ENCODE measurements at regions not wholly inside any gene's neighbourhood (a gene's known extent, or its start where the extent isn't known, plus 50 kb on each side); places are given as distances from the start of the nearest gene placed in this dataset.
"Not testable (repeated sequence)": the region's sequence is repeated elsewhere in the genome, so short reads cannot be mapped to it uniquely, and the experiment has no call there.

DNA sequence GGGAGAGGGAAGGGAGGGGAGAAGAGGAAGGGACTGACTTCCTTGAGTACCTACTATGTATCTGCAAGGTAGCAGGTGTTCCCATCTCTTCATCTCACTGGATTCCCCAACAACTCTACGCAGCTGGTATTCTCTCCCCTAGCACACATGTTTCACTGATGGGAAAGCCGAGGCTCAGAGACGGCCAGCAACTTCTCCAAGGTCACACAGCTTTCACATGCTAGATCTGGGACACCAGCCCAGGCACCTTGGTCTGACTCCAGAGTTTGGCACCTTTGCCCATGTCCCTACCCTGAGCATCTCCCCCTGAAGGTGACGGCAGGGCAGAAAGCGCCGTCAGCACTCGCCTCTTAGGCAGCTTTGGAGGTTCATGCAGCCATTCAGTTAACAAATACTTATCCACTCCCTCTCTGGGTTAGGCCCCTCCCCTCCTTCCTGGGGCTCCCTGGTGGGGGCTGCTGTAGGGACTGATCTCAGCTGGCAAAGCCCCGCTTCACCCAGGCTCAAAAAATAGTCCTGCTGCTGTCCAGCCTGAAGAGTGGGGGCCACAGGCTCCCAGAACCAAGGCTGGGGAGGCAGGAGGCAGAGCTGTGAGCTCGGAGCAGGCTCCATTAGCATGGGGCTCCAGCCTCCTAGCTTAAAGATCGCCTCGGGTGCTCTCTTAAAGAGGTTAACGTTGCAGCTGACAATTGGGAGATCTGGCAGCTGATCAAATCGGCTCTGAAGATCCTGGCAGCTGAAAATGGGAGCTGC is 79.4 kb downstream of the IGLL1 start:
- DNase-seq (ENCODE audit: low read depth): no peak

DNA sequence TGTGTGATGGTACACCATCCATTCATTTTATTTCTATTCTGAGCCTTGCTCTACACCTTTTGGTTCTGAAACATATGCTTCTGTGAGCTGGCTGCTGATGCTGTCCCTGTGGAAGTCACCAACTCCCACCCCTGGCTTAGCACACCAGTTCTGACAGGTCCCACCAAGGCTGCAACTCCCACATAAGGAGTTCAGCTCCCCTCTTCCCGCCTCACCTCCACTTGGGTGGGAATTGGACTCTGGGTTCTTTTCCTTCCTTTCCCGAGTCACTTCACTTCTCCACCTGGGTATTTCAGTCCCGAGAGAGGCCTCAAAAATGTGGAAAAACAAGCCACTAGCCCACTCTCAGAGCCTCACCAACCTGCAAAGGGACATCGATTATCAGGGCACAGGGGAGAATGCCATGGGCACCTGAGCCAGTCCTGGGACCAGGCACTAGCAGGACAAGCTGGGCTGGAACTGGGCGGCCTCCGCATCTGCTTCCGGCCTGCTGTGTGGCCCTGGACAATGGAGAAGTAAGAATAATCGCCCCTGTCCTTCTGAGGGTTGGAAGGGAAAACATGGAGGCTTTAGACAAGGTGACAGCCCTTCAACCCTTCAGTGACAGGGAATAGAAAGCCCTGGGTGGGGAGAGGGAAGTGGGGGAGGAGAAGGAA is 80.1 kb downstream of the IGLL1 start:
- DNase-seq (ENCODE audit: low read depth): no peak

DNA sequence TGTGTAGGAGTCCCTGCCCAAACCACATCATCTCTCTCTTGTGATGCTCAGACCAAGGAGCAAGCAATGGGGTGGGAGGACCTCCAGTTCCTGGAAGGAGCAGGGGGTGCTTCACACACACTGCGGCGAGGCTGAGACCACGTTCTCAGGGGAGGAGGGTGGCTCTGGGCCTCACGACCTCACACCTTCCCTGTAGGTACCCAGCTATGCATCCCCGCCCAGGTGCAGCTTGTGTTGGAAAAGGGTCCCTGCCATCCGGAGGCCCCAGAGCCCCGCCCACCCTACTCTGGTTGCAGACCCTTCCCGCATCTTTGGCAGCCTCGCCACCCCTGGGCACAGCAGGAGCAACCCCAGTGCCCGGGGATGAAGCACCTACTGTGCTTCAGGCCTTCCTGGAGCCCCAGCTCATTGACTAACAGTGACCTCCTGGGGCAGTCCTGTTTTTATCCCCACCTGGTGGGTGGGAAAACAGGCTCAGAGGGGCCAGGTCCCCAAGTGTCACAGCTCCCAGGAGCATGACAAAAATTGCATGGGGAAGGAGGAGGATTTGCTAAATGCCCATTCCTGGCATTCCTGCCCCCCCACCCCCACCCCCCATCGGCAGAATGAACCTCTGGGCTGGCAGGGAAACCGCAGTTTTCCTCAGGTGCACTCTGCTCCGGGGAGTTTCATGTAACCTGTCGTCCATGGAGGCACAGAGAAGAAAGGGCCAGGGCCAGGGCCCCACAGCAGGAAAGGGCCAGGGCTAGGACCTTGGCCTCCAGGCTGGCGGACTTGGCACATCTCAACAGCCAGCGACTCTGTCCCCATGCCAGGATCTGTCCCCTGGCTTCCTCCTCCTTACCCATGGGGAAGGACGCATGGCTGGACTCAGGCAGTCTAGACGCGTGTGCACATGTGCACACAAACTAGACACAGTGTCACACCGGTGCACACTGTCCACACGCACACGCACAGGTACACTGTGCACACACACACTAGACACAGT is 81.0 kb downstream of the IGLL1 start:
- DNase-seq (ENCODE audit: low read depth): no peak

DNA sequence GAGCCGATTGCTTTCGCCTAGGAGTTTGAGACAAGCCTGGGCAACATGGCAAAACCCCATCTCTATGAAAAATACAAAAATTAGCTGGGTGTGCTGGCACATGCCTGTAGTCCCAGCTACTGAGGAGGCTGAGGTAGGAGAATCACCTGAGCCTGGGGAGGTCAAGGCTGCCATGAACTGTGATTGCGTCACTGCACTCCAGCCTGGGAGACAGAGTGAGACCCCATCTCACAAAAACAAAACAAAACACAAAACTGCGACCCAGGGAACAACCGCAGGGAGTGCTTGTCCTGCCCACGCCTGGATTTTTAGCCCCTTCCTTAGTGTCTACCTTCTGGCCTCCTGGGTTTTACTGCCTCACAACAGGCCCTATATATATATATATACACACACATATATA is 82.2 kb downstream of the IGLL1 start:
- not testable (repeated sequence) for DNase-seq (ENCODE audit: low read depth)

DNA sequence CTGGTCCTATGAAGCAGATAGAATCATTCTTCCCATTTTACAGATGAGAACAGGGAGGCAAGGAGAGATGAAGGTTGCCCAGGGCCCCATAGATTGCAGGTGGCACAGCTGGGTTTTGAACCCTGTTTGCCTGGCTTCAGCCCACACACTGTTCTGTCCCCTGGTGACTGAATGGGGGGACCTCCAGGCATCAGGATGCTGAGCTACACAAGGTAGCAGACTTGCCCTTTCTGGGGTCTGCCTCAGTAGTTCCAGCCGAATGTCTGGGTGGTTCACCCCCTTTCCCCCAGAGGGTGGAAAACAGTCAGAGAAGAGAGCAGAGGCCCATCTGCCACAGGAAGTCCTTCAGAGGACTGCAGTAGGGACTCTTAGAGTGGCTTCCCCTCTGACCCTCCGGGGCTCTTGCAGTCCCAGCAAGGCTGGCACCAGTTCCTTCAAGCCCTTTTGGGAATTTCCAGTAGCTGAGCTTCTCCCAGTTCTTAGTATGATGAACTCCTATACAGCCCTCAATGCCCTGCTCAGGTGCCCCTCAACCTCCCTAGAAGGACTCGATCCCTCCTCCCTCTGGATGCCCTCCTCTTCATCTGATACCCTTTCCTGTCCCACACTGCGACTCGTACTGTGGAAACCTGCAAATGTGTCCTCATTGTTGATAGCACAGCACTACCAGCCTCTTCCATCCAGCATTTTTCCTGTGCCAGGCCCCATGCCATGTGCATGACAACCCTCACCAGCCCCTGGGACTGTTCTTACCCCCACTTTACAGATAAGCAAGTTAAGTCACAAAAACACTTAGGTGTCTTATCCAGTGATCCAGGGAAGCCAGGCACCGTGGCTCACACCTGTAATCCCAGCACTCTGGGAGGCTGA is 82.8 kb downstream of the IGLL1 start:
- no peak for DNase-seq (ENCODE audit: low read depth)

DNA sequence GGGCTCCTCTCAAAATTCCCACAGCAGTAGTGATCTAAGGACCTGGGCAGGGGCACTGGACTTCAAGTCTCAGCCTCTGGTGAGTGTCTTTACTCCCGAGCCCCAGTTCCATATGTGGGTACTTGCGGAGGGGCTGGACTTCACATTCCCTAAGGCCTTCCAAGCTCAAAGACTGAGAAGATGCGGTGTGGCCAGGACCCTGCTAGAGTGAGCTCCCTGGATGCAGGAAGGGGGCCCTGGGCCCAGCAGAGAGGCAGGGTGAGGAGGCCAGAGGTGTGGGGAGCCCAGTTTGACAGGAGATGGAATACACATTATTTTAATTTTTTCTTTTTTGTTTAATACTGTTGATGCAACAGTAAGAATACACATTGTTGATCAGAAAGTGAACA is 83.7 kb downstream of the IGLL1 start:
- DNase-seq (ENCODE audit: low read depth): no peak

DNA sequence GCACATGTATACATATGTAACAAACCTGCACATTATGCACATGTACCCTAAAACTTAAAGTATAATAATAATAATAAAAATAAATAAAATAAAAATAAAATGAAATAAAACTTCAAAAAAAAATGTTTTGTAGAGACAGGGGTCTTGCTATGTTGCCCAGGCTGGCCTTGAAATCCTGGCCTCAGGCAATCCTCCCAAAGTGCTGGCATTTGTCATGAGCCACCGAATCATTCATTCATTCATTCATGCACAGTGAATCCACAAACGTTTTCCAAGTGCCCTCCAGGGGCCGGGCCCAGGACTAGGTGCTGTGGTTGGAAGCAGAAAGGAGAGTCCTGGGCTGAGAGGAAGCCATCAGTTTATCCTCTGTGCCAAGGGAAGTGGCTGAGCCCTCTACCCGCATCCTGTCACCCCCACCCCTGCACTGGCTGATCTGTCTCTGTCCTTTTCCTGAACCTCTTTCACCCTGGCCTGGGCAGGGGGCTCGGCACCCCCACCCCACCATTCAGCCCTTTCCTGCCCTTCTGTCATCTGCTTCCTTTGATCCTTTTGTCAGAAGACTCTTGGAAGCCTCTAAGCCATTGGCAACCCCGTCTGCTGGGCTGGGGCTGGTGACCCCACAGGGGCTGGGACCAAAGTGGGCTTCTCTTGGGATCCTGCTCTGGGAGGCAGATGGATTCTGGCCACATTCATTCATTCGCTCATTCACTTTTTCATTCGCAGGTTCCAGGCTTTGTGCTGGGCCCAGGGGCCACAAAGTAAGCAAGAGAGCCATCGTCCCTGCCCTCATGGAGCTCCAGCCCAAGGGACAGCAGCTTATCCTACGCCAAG is 84.3 kb downstream of the IGLL1 start:
- DNase-seq (ENCODE audit: low read depth): no peak

DNA sequence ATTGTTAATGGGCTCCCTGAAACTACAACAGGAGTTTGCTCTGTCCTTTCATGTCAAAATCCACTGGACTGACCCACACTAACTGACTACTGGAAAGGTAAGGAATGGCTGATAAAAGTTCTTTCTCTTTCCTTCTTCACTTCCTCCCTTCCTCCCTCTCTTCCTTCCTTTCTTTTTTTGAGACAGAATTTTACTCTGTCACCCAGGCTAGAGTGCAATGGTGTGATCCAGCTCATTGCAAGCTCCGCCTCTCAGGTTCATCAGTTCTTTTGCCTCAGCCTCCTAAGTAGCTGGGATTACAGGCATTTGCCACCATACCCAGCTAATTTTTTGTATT is 85.2 kb downstream of the IGLL1 start:
- no peak for DNase-seq (ENCODE audit: low read depth)

DNA sequence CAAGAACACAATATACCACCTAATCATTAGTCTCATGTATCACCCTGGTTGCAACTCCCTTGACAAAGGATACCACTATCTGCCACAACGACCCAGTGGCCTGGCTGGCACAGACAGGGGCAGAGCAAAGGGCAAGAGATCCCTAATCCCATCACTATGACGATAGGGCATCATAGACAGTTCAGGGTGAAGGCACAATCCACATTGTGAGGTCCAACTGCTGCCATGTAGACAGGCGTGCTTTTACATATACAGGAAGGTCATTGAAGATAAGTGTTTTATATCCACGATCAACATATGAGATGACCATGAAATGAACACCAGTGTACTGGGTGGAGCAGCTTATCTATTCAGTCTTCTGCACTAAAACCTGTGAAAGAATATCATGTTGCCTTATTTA is 94.6 kb downstream of the IGLL1 start:
- DNase-seq (ENCODE audit: low read depth): no peak

DNA sequence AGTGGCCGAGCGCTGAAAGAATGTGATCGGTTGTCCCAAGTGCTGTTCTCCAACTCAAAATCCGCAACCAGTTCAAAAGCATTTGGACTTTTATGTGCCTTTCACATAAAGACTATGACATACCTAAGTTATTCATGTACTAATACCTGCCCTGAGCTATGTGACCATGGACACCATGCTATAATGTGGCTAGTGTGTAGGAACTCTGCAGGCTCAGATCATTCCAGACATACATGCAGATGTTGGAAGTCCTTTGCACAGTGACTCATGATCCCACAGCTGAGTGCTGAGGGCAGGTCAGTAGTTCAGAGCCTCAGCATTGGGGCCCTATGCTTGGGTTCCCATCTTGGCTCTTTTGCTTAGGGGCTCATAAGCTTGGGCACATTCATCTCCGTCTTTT is 95.4 kb downstream of the IGLL1 start:
- DNase-seq (ENCODE audit: low read depth): no peak

DNA sequence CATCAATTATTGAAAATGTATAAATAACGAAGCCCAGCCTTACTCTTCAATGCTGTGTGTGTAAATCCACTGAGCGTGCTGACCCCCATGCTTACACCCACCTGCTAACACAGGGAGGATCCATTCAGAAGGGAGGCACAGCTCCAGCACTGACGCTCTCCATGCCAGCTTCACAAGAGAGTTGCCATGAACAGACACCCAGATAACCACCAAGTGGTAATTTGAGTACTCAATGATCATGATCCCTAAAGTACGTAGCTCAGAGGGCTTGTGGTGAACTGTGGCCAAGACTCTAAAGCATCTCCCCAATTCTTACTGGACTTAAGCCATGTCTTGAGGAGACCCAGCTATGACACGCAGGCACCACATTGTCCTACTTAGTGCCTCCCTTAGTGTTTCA is 98.7 kb downstream of the IGLL1 start:
- no peak for DNase-seq (ENCODE audit: low read depth)

DNA sequence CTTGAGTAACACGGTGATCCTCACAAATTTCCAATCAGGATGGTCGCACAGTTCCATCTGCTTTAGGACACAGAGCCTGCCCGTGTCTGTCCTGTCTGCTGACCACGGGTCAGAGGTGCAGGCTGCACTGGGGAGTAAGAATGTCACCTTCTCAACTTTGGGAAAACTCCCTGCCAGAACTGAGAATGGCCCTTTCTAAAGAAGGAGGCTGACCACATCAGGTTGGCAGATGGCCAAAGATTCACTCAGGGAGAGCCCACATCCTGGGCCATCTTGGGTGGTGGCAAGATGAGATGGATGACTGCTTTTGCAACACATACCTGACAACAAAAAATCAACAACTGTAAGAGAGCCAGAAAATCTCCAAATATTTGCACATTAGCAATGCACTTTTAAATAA is 101.9 kb downstream of the IGLL1 start:
- DNase-seq (ENCODE audit: low read depth): no peak

DNA sequence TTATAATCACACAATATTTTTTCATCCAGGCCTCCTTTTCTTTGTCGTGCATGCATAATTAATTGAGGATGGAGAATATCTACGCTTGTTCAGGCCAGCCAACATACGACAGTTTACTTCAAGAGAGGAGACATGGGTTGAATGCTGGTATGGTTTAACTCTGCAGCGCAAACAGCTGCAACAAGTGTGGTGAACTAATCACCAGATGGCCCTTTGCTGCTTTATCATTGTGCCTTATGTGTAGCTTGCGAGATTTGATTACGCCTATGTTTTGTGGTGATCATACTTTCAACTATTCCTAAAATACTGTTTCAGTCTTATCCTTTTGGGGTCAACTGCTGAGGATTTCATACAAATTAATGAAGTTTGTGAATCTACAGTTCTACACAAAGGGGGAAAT is 105.6 kb downstream of the IGLL1 start:
- DNase-seq (ENCODE audit: low read depth): not testable (repeated sequence)

DNA sequence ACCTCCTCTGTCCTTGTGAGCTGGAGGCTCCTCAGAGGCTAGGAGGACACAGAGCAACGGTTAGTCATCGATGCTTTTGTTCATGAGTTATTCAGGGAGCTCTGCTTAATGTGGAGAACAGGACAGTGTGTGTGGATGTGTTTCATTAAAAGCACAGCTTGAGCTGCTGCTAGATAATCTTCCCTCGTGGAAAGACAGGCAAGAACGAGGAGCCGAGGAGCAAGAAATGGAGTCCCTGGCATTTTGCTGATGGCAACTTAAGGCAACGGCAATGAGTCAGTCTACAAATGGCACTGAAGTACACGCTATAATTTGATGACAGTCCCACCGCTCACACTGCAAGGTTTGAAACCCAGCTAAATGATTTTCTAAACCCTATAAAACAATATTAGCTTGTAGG is 106.2 kb downstream of the IGLL1 start:
- DNase-seq (ENCODE audit: low read depth): no peak

DNA sequence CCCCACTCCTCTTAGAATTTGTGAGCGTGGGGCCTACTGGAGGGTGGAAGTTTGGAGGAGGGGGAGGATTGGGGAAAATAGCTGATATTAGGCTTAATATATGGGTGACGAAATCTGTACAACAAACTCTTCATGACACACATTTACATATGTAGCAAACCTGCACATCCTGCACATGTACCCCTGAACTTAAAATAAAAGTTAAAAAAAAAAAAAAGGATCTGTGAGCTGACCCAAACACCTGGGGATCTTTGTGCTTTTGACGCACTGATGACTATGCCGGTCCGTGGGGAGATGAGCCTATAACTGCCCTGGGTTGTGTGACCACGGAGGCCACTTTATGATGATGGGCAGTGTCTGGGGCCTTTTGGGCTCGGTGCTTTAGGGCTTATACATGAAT is 107.7 kb downstream of the IGLL1 start:
- DNase-seq (ENCODE audit: low read depth): not testable (repeated sequence)

DNA sequence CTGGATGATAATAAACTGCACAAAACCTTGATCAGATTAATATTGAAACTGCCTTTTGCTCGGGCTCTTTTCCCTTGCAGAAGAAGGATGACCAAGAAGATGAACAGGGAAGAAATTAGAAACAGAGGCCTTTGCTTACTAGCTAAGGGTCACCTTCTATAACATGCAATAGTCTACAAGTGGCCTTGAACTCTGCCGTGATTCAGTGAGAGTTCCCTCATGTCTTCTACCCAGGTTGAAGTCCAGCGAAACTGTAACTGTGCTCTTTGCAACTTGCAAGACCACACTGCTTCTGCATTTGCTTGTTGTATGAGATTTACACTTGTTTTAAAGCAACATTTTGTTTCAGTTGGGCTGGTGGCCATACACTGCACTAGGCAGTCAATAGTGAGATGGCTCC is 108.4 kb downstream of the IGLL1 start:
- DNase-seq (ENCODE audit: low read depth): no peak

DNA sequence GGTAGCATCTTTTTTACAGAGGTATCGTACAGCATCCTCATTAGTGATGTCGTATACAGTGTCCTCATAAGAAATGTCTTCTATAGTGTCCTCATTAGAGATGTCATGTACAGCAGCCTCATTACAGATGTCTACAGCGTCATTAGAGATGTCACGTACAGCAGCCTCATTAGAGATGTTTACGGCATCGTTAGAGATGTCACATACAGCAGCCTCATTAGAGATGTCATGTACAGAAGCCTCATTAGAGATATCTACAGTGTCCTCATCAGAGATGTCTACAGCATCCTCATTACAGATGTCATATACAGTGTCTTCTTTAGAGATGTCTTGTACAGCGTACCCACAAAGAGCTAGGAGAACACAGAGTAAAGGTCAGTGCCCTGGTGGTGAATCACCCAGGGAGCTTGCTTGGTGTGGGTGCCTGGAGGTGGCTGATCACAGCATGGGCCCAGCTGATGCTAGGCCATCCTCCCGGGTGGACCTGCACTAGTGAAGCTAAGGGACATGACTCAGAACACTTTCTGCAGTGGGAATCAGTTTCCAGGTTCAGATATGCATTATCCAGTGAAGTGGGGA is 109.2 kb downstream of the IGLL1 start:
- no peak for DNase-seq (ENCODE audit: low read depth)

DNA sequence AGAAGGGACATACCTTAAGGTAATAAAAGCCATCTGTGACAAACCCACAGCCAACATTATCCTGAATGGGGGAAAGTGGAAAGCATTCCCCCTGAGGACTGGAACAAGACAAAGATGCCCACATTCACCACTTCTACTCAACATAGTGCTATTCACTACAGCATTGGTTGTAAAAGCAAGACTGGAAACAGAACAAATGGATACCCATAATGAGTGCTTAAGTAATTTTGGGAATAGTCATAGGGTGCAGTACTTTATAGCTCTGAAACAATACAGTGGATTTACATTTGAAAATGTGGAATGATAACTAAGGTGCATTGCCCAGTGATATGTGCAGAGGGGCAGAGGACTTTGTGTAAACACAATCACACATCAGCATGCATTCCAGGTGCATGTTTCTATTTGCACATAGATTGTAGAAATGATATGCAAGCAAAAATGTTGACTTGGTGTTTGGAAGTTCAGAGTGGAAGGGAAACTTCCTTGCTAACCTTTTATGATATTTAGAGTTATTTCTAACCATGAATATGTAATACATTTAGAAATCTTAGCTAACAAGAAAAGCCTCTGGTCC is 112.3 kb downstream of the IGLL1 start:
- DNase-seq (ENCODE audit: low read depth): no peak

DNA sequence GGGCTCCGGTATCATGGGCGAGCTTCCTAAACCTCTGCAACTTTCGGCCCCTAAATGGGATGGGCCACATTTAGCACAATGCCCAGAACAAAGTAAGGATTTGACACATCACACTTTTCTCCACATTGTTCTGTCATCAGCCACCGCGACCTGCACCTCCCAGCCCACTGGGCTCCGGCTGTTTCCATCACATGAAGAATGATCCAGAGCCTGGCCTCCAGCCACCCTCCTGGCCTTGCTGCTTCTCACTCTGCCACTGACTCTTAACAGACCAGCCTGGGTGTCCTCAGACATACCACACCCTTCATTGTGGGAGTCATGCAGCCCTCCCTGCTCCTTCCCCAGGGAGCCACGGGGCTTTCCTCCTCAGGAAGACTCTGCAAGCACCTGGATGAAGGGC is 113.7 kb downstream of the IGLL1 start:
- no peak for DNase-seq (ENCODE audit: low read depth)

DNA sequence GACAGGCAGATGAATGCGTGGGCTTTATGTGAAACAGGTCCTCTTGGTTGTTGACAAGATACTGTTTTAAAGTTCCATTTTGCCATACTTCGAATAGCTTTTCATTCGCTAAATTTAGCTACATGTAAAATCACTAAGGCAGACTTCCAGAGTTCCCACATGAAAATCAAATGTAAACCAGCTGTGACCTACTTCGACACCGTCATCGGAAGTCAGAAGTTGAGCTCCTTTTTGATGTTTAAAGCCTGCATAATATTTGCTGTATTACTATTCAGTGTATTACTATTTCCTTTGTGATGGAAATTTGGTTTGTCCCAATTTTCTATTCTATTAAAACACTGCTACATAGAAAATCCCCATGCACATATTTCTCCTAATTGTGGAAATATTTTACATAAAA is 115.3 kb downstream of the IGLL1 start:
- DNase-seq (ENCODE audit: low read depth): not testable (repeated sequence)

Data from stimulated activated CD4-positive, alpha-beta T cell treated with anti-CD3 and anti-CD28 coated beads, Interleukin-2, amount 100 ng/mL, for 4 hours (primary cell).